Renal cortical epithelial cell (primary cell): ENCODE measurements at regions not wholly inside any gene's neighbourhood (a gene's known extent, or its start where the extent isn't known, plus 50 kb on each side); places are given as distances from the start of the nearest gene placed in this dataset.
A peak's percentile ranks its signal among the peaks of the same experiment; 100 is the strongest.

Experiments used
- DNase-seq: peaks from one replicate; pipeline ENCODE4 v3.0.0-alpha.2; 2011; ENCODE audit warnings: low read depth

DNA sequence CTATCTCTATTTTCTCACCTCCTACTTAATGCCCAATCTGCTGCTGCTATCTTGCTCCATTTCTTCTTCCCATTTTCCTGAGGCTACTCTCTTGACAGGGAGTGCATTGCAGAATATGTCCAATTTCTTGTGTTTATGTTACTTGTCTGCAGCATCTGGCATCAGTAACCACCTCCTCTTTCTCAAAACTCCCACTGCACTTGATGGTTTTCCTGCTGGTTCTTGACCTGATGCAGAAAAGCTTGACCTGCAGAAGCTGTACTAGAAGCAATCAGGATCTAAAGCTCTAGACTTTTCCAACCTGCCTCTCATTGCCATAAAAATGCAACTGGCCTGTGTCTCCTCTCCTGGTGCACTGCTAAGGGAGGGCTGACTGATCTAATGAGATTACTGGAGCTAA lies 287.8 kb downstream of the ZEB1 start:
- DNase-seq: no peak

DNA sequence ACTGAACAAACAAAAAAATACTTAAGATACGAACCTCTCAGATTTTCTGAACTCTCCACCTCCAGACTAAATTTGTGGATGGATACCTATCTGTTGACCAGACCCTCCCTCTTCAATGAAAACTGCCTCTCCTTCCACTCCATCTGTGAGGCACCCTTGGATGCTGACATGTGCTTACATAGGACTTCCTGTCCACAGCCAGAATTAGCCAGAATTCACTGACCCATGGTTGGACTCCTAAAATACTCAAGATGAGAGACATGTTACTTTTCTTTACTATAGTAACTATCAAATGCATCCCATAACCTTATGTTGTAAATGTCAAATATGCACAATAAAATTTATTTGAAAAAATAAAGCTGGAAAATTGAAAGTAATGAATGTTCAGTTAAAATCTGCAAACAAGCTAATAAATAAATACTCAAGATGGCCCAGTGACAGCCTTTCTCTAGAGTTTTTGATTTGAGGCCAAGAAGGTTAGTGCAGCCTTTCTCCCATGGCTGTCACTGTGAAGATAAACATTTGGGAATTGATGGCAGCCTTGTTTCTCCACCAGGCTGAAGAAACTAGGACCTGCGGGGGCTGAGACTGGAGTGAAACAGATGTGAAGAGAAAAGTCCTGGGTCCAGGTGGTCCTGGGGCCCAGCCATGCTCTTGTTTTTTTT lies 287.0 kb downstream of the ZEB1 start:
- DNase-seq: no peak

- DNase-seq: no peak
These were observed 286.4 kb downstream of the ZEB1 start for GRCh38 chr10:31605426-31605825.

DNA sequence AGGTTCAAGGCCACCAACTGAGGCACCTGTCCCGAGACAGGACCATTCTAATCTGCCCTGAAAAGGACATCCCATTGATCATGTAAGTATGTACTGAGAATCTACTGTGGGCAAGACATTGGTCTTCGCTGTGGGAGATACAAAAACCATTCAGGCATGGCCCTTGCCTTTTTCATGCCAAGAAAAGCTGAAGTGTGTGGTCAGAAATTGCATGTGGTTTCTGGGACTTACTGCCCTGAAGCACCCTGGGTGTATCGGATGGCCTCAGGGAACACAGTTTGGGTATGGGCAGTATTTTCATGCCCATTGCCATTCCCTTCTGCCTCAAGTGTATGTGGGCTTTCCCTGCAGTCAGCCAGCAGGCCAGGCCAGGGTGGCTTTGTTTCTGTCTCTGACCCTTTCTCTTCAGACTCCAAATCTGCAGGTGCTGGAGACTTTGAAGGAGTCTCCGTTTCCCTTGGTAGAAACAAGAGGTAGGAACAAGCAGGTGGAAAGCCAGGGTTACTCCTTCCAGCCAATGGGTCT lies 285.7 kb downstream of the ZEB1 start:
- DNase-seq: peak; percentile 16

GRCh38 chr10:31604096-31604495 lies 285.1 kb downstream of the ZEB1 start:
- peak; percentile 9 for DNase-seq

DNA sequence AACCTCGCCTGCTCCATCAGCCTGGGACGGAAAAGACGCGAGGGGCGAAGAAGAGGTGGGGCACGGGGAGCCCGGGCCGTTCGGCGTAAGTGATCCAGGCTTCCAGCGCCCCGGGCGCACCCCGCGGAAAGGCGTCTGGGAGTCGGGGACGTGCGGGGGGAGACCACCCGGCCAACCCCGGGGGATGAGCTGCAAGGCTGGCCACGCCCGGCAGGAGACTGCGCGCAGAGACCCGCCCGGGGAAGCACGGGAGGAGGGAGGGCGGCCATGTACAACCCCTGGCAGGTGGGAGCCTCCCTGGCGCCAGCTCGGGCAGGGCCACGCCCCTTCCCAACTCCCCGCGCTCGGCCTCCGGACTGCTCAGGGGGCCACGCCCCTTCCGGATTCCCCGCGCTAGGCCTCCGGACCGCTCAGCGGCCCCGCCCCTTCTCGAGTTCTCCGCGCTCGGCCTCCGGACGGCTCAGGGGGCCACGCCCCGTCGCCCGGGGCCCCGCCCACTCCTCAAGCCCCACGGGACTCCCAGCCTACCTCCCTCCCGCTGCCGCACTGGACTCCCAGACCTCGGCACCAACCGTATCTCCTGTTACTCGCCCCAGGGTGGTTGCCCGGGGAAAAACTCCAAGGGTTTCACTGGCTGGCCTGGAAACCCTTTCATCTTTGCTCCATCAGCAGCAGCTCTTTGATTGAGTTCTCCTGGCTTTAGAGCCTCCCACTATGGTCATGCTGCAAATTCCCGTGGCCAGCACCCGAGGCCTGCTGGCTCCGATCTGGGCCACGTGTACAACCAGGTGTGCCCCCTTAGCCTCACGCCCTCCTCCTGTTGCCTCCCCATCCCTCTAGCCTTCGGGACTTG lies 284.4 kb downstream of the ZEB1 start:
- DNase-seq: peak; percentile 77

- DNase-seq: peak; percentile 53
These were observed 283.7 kb downstream of the ZEB1 start for GRCh38 chr10:31602541-31603234.

DNA sequence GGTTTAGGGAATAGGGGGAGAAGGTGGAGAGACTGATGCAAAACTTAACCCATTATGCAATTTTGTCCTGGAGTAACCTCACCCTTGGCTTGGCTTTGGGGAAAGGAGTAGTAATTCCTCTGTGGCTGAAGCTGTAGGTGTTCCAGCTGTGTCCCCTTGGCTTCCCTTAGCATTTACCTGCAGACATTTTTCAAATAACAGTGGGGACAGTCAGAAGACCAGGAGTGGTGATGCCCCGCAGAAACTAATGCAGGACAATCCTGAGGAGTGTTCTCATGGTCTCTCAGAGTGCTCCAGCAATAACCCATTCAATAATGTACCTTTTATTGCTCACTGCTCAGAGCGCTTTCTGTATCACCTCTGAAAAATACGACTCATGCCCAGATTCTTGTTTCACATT lies 282.1 kb downstream of the ZEB1 start:
- DNase-seq: no peak

DNA sequence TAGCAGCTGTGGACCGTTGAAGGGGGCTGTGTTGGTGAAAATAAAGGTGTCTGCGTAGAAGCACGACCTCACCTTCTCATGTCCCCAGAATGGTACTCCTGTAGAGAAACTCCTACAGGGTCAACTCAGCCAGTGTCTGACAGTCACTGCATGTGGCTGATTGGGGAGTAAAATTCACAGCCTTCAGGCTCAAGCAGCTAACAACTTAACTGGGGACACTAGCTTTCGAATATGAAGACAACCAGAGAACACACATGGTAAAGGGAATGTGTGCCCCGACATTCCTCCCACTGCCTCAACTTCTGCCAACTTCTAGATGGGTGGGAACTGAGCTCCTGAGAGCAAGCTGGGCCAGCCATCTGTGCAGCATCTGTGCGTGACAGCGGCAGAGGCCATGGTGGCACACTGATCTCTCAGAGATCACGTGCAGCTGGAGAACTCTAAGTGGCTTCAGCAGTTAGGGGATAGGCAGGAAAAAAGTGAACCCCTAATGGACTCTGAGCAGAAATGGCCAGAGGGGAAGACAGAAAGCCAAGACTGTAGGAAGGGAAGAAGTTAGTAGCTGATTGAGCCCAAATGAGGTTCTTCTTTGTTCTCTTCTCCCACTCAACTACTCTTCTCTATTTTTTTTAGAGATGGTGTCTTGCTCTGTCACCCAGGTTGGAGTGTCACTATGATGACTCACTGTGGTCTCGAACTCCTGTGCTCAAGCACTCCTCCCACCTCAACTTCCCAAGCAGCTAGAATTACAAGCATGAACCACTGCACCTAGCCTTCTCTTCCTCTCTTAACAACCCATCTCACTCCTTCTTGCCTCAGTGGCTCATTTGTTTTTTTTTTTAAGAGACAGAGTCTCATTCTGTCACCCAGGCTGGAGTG lies 280.8 kb downstream of the ZEB1 start:
- no peak for DNase-seq

- DNase-seq: no peak
These were observed 277.7 kb downstream of the ZEB1 start for GRCh38 chr10:31596765-31597164.

- DNase-seq: no peak
These were observed 277.0 kb downstream of the ZEB1 start for GRCh38 chr10:31595992-31596391.

DNA sequence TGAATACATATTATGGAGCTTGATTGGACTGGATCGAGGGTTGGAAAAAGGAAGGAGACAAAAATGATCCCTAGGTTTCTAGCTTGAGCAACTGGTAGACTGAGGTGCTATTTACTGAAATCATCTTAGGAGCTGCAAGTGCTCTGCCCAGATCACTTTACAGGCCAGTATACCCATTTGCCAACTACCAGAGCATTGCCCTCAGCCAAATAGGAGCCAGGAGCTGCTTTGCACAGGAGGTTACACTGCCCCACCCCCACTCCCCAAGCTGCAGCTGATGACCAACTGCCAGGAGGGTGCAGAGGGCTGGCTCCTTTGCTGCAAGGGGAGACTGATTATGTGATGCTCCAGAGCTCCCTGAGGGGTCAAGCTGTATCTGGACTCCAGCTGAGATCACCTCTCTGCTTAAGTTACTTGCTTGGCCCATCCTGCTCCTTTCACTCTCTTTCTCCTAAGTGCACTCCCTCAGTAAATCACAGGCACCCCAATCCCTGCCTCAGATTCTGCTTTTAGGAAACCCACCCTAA lies 275.4 kb downstream of the ZEB1 start:
- no peak for DNase-seq

DNA sequence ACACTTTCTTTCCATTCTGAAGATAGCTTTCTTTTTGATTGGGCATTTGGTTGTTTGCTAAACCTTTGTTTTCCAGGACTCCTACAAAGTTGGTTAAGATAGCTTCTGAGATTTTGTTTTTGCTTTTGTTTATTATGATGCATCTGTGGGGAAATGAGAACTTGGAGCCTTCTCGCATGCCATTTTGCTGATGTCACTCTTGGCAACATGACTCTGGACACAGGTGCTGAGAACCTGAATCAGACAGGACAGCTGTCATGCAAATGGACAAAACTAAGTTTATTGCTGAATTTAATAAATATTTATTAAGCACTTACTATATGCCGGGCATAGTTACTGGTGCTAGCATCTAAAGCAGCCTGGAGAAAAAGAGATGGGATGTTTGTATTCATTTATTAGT lies 274.1 kb downstream of the ZEB1 start:
- no peak for DNase-seq

GRCh38 chr10:31591569-31591968 lies 272.6 kb downstream of the ZEB1 start:
- no peak for DNase-seq

DNA sequence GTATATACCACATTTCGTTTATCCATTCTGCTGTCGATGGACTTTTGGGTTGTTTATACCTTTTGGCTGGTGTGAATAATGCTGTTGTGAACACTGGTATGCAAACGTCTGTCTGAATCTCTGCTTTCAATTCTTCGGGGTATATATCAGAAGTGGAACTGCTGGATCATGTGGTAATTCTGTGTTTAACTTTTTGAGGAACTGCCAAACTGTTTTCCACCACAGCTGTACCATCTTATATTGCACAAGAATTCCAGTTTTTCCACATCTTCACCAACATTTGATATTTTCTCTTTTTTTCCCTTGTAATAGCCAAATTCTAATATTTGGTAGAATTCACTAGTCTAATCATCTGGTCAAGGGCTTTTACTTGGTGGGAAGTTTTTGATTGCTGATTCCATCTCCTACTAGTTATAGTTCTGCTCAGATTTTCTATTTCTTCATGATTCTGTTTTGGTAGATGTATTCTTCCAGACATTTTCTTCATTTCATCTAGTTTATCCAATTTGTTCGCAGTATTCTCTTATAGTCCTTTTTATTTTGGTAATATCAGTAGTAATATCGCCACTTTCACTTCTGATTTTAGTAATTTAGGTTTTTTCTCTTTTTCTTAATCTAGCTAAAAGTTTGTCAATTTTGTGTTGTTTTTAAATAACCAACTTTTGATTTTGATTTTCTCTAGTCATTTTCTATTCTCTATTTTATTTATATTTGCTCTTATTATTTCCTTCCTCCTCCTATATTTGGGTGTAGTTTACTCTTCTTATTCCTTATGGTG lies 271.2 kb downstream of the ZEB1 start:
- no peak for DNase-seq

- DNase-seq: no peak
These were observed 268.7 kb downstream of the ZEB1 start for GRCh38 chr10:31587691-31588090.

DNA sequence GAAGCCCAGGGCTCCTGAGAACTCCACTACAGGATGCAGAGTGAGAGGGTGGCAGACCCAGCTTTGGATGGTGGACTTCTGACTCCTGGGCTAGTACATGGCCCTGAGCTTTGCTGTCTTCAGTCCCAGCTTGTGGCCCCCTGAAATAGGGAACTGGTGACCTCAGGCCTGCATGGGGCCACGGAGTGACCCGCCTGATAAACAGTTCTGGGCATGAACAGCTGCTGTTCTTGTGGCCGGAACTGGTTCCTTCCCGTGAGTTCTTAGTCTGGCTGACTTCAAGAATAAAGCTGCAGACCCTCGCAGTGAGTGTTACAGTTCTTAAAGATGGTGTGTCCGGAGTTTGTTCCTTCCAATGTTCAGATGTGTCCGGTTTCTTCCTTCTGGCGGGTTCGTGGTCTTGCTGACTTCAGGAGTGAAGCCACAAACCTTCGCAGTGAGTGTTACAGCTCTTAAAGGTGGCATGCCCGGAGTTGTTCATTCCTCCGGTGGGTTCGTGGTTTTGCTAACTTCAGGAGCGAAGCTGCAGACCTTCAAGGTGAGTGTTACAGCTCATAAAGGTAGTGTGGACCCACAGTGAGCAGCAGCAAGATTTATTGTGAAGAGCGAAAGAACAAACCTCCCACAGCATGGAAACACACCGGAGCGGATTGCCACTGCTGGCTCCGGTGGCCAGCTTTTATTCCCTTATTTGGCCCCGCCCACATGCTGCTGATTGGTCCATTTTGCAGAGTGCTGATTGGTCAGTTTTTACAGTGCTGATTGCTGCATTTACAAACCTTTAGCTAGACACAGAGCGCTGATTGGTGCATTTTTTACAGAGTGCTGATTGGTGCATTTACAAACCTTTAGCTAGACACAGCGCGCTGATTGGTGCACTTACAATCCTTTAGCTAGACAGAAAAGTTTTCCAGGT lies 268.0 kb downstream of the ZEB1 start:
- no peak for DNase-seq

DNA sequence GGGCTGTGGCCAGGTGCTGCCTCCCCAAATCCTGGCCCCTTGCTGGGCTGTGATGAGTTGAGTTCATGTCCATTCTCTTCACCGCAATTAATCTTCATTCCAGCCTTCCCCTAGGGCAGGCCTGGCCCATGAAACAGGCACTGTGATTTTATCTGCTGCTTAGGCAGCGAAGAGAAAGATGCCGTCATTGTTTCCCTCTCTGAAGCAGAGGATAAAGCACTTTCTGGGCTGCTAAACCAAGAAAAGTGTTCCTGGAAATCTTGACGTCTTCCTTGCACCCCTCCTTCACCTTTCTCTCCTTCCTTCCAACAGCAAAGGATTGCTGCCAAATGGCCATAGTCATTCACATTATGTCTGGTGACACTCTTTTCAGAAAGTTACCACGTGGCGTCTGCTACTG lies 265.9 kb downstream of the ZEB1 start:
- DNase-seq: no peak

GRCh38 chr10:31584098-31584631 lies 265.1 kb downstream of the ZEB1 start:
- DNase-seq: no peak
